Left lung (tissue), 4 donors: ENCODE measurements at regions not wholly inside any gene's neighbourhood (a gene's known extent, or its start where the extent isn't known, plus 50 kb on each side); places are given as distances from the start of the nearest gene placed in this dataset.
"Not testable (repeated sequence)": the region's sequence is repeated elsewhere in the genome, so short reads cannot be mapped to it uniquely, and the experiment has no call there.

Source experiments
- ATAC-seq: fragments of 200-7000 bp; cut with Tn5 transposase; one replicate; pipeline ENCODE4 v1.9.1; 2020; ENCODE audit warnings: moderate library complexity
- DNase-seq, 4 donors: peaks; one replicate each; pipeline ENCODE4 v3.0.0-alpha.2; 2013 to 2020
- H3K27ac ChIP-seq, 2 donors: fragments of 200-600 bp; sonication (generic) in 1 of 2; one replicate each; pipeline versions ENCODE4 v1.5.0 to v1.8.0; 2020 to 2021
- H3K27me3 ChIP-seq, 2 donors: fragments of 200-600 bp; sonication (generic) in 1 of 2; one replicate each; pipeline versions ENCODE4 v1.5.0 to v1.8.0; 2020 to 2021
- H3K36me3 ChIP-seq, 2 donors: fragments of 200-600 bp; sonication (generic) in 1 of 2; one replicate each; pipeline versions ENCODE4 v1.5.0 to v1.8.0; 2020 to 2021
- H3K4me1 ChIP-seq, 2 donors: fragments of 200-600 bp; one replicate each; pipeline ENCODE4 v1.8.0; 2021
- H3K4me3 ChIP-seq, 2 donors: fragments of 200-600 bp; sonication (generic) in 1 of 2; one replicate each; pipeline versions ENCODE4 v1.5.0 to v1.8.0; 2020 to 2021; ENCODE audit warnings: mild to moderate bottlenecking in 1 of 2
- H3K9me3 ChIP-seq, 2 donors: fragments of 200-600 bp; sonication (generic) in 1 of 2; one replicate each; pipeline versions ENCODE4 v1.5.0 to v1.8.0; 2020 to 2021
- CTCF ChIP-seq, 2 donors: fragments of 200-600 bp; sonication (generic) in 1 of 2; IDR thresholded peaks; one replicate each; pipeline versions ENCODE4 v1.5.0 to v1.8.0; 2021; ENCODE audit warnings: antibody characterized with exemption in 2 of 2
- intact Hi-C, 2 donors: fragments of 100-400 bp; cut with DNase I; formaldehyde crosslinking; loops; one replicate each; pipeline versions ENCODE4 v1.11.2 to v1.14.2; 2022
- donor health status: DM: no; HTN: yes; CAD: no.
- donor health status: DM: no; HTN: no; CAD: no.

DNA sequence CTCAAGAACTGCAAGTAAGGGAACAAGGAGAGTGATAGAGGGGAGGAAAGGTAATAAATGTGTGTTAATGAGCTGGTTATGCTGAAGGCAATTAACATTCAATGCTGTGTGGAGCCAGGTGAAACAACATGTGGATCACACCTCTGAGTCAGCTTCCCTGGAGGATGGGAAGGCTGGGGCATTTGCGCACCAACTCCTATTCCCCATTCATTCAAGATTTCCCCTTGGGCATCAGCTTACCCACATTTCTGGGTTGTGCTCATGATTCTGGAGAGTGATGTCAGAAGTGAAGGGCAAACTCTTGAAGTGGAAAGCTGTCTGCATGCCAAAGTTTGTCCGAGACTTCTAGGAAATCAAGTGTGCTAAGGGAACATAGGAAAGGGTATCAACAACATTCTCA lies 461.4 kb downstream of the MID1IP1 start:
- DNase-seq: no peak

DNA sequence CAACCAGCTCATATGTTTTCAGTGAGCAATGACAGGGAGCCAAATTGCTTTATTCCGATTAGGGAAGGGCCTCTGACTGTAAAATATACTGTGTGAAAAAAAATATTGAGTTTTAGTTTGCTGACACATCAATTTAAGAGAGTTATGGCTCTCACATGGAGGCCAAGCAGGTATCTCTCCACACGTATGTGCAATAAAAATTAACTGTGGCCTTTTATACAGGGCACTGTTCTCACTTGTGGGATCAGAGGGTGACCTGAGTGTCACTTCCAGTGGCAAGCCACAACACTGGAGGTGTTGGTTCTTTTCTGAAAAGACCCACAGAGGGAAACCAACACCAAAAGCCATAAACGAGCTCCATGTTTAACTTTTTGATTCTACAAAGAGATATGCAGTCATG lies 462.8 kb downstream of the MID1IP1 start:
- no peaks in the 10 kb centered on the region for H3K27me3 ChIP-seq
- TF ChIP-seq CTCF (IDR thresholded peaks at IDR 0.05): no peak
- ATAC-seq (no peak), DNase-seq (no peak)
- H3K4me1 ChIP-seq: no peaks in the 10 kb centered on the region
- intact Hi-C loops: no loop called here
- no peaks in the 10 kb centered on the region for H3K9me3 ChIP-seq
- no peaks in the 10 kb centered on the region for H3K36me3 ChIP-seq
- no peak overlapping the region for H3K27ac ChIP-seq
- H3K4me3 ChIP-seq: no peak overlapping the region

More for the DNA sequence above, 461.4 kb downstream of the MID1IP1 start:
- H3K9me3 ChIP-seq: no peaks in the 10 kb centered on the region
- no peak overlapping the region for H3K27ac ChIP-seq
- H3K27me3 ChIP-seq: no peaks in the 10 kb centered on the region
- peak; percentile 37 for ATAC-seq
- no peaks in the 10 kb centered on the region for H3K36me3 ChIP-seq
- TF ChIP-seq CTCF (IDR thresholded peaks at IDR 0.05): no peak
- H3K4me1 ChIP-seq: no peaks in the 10 kb centered on the region
- intact Hi-C loops: no loop called here
- no peak overlapping the region for H3K4me3 ChIP-seq

DNA sequence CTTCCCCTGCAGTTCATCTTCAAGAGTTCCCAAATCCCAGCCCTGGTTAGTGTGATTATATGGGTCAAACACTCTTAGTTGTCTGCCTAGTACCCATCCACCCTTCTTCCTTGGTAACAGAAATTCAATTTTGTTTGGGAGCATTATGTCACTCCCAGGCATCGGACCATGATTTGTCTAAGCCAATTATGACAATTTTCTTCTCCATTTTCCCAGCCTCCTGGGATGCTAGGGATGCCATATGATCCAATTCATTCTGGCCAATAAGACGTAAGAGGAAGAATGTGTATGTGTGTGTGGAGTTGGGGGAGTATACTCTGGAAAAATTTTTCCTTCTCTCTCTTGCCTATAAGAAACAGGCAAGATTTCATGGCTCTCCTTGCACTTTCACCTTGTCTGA lies 465.9 kb downstream of the MID1IP1 start:
- no peak for TF ChIP-seq CTCF (IDR thresholded peaks at IDR 0.05)
- no peaks in the 10 kb centered on the region for H3K27me3 ChIP-seq
- no peaks in the 10 kb centered on the region for H3K9me3 ChIP-seq
- no peaks in the 10 kb centered on the region for H3K36me3 ChIP-seq
- ATAC-seq (no peak), DNase-seq (no peak)
- no peak overlapping the region for H3K4me3 ChIP-seq
- H3K27ac ChIP-seq: no peak overlapping the region
- intact Hi-C loops: no loop called here
- no peaks in the 10 kb centered on the region for H3K4me1 ChIP-seq

DNA sequence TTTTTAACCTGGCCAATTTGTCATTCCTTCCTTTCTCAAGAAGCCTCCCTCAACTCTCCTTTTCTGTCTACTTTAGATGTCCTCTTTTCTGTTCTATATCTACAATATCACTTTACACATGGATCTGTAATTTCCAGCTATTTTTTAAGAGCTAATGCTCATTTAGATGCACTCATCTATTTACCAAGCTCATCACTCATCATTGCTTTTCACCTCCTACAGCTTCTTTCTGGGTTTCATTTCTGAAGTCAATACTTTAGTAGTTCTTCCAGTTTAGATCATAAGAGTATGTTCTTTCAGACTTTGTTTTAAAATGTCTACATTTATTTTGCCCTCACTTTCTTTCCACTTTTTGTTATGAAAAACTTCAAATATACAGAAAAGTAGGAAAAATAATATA lies 466.9 kb downstream of the MID1IP1 start:
- ATAC-seq: no peak

DNA sequence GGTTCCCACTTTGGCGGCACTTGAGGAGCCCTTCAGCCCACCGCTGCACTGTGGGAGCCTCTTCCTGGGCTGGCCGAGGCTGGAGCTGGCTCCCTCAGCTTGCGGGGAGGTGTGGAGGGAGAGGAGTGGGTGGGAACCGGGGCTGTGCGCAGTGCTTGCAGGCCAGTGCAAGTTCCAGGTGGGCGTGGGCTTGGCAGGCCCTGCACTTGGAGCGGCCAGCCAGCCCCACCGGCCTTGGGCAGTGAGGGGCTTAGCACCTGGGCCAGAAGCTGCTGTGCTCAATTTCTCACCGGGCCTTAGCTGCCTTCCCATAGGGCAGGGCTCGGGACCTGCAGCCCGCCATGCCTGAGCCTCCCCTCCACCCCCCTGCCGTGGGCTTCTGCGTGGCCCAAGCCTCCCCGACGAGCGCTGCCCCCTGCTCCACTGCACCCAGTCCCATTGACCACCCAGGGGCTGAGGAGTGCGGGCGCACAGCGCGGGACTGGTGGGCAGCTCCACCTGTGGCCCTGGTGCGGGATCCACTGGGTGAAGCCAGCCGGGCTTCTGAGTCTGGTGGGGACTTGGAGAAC lies 474.3 kb downstream of the MID1IP1 start:
- Histone ChIP-seq H3K27ac (no peak overlapping the region), H3K4me3 (no peak overlapping the region), H3K36me3 (no peaks in the 10 kb centered on the region), H3K4me1 (no peaks in the 10 kb centered on the region), H3K27me3 (no peaks in the 10 kb centered on the region), H3K9me3 (no peaks in the 10 kb centered on the region)
- intact Hi-C loops: no loop called here
- peak in 1 of 4 donors; percentile 40 for DNase-seq
- ATAC-seq: no peak
- no peak for TF ChIP-seq CTCF (IDR thresholded peaks at IDR 0.05)

More for the DNA sequence above, 466.9 kb downstream of the MID1IP1 start:
- no peaks in the 10 kb centered on the region for H3K36me3 ChIP-seq
- intact Hi-C loops: no loop called here
- H3K27ac ChIP-seq: no peak overlapping the region
- no peak for TF ChIP-seq CTCF (IDR thresholded peaks at IDR 0.05)
- no peaks in the 10 kb centered on the region for H3K4me1 ChIP-seq
- no peak for DNase-seq
- no peaks in the 10 kb centered on the region for H3K9me3 ChIP-seq
- H3K27me3 ChIP-seq: no peaks in the 10 kb centered on the region
- no peak overlapping the region for H3K4me3 ChIP-seq

- H3K36me3 ChIP-seq, ATAC-seq, intact Hi-C loops: not testable (repeated sequence)
These were observed 476.6 kb downstream of the MID1IP1 start for GRCh38 chrX:39277685-39278390.

More at GRCh38 chrX:39277685-39278390, 476.6 kb downstream of the MID1IP1 start:
- H3K27ac ChIP-seq, H3K27me3 ChIP-seq, H3K4me3 ChIP-seq, H3K9me3 ChIP-seq, H3K4me1 ChIP-seq, DNase-seq: not testable (repeated sequence)
